ENCODE measurements at regions not wholly inside any gene's neighbourhood (a gene's known extent, or its start where the extent isn't known, plus 50 kb on each side); places are given as distances from the start of the nearest gene placed in this dataset.
"Not testable (repeated sequence)": the region's sequence is repeated elsewhere in the genome, so short reads cannot be mapped to it uniquely, and the experiment has no call there.

- TF ChIP-seq EZH2 (IDR thresholded peaks at IDR 0.05; ENCODE audit: low read length); CTCF (optimal IDR thresholded peaks at IDR 0.05 in 1 of 3, IDR thresholded peaks at IDR 0.05 in 1 of 3, conservative IDR thresholded peaks at IDR 0.05 in 1 of 3; ENCODE audit: extremely low read depth in 1 of 3, insufficient read depth in 2 of 3, low read length in 3 of 3): not testable (repeated sequence)
These were observed 390.4 kb upstream of the ANKRD20A1 start for GRCh38 chr9:67468326-67468725.
